Small intestine (tissue), 7 donors: ENCODE measurements at regions not wholly inside any gene's neighbourhood (a gene's known extent, or its start where the extent isn't known, plus 50 kb on each side); places are given as distances from the start of the nearest gene placed in this dataset.

Experiments used
- DNase-seq, 2 donors: peaks; one replicate each; pipeline versions ENCODE4 v3.0.0 to v3.0.0-alpha.2; 2013
- FAIRE-seq: peaks from 2 replicates; lab custom pipeline; 2012; peaks lifted over from hg19 to GRCh38; lab: Jason Lieb, UNC
- H3K27ac ChIP-seq, 3 donors: one replicate each; pipeline ENCODE4 v1.5.1; 2013; ENCODE audit warnings: low read length in 2 of 3, mild to moderate bottlenecking in 2 of 3, control low read depth in 1 of 3, inconsistent platforms in 1 of 3, low read depth in 1 of 3, moderate library complexity in 1 of 3
- H3K27me3 ChIP-seq, 3 donors: one replicate each; pipeline ENCODE4 v1.6.1; 2013; ENCODE audit warnings: low read length in 3 of 3, inconsistent platforms in 1 of 3; ENCODE audit not compliant: control insufficient read depth in 3 of 3, insufficient read depth in 3 of 3
- H3K36me3 ChIP-seq, 3 donors: one replicate each; pipeline ENCODE4 v1.6.1; 2013; ENCODE audit warnings: low read length in 3 of 3, inconsistent platforms in 1 of 3, low read depth in 1 of 3, mild to moderate bottlenecking in 1 of 3, moderate library complexity in 1 of 3; ENCODE audit not compliant: control insufficient read depth in 3 of 3, insufficient read depth in 2 of 3
- H3K4me1 ChIP-seq, 3 donors: one replicate each; pipeline ENCODE4 v1.6.1; 2013; ENCODE audit warnings: low read length in 2 of 3, inconsistent platforms in 1 of 3, low read depth in 1 of 3, mild to moderate bottlenecking in 1 of 3, moderate library complexity in 1 of 3; ENCODE audit not compliant: control insufficient read depth in 3 of 3, insufficient read depth in 2 of 3
- H3K4me3 ChIP-seq, 3 donors: one replicate each; pipeline ENCODE4 v1.5.1; 2013; ENCODE audit warnings: low read length in 3 of 3, control low read depth in 1 of 3, inconsistent platforms in 1 of 3, low read depth in 1 of 3, mild to moderate bottlenecking in 1 of 3, moderate library complexity in 1 of 3
- H3K9me3 ChIP-seq, 2 donors: one replicate each; pipeline ENCODE4 v1.6.1; 2013; ENCODE audit warnings: low read depth in 1 of 2, low read length in 1 of 2; ENCODE audit not compliant: control insufficient read depth in 2 of 2, insufficient read depth in 1 of 2
- WGBS, 3 donors: extraction: QIAGEN DNeasy Blood & Tissue Kit; methylation state at CpG; one replicate each; pipeline ENCODE4 v1.1.7; 2013; 5-methylcytosine and 5-hydroxymethylcytosine counted together
- donor health status: healthy with polysubstance abuse.
- donor health status: control.
- donor health status: control.
- donor health status: Bipolar disorder and iron deficiency.
- donor health status: healthy.

DNA sequence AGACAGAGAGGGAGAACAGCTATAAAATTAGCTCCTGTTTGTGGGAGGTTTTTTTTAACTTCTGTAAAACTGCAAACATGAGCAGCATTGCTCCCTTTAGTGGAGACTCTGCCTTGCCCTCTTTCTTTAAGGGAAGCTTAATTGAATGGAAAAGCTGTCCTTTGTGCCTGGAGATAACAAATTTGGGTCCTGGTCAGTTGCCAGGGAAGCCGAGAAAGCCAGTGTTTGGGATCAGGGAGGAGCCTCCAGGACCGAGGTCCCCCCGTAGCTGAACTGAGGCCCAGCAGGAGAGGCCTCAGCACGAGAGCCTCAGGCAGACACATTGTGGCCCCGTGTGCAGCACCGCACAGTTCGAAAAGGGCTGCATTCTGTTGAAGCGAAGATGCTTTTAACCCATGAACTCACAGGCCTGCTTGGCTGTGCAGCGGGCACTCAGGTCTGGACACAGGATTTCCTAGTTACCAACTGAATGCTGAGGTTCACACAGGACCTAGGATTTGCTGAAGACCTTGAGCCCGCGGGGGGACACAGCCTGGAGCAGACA lies 369.7 kb downstream of the DCDC2C start:
- H3K4me1 ChIP-seq, result no peaks in the 10 kb centered on the region
- H3K4me3 ChIP-seq, result no peak overlapping the region
- H3K9me3 ChIP-seq, result peaks cover 3% of the 10 kb centered on the region in 2 donors
- 75 to 83% (median 77%) methylated on average over 11 of the region's 11 CpGs for WGBS, 3 donors
- DNase-seq (no peak), FAIRE-seq (no peak)
- no peaks in the 10 kb centered on the region for H3K36me3 ChIP-seq
- no peak overlapping the region for H3K27ac ChIP-seq
- H3K27me3 ChIP-seq, result no peaks in the 10 kb centered on the region

DNA sequence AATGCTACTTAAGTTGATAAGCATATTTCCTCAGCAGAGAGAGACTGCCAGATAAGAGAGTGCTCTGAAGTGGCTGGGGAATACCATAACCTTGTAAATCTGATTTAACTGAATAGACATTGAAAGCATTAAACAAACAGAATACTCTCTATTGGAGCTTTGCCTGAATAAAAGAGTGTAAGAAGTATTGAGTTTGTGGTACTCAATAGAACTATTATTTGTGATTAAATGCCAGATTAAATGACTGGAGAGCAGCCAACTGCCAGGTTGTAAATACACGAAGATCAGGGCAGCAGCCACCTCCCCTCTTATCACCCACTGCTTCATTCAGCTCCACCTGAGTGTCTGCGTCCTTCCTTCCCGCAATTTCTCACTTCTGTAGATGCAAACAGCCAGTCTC lies 373.6 kb downstream of the DCDC2C start:
- 18 to 42% (median 25%) methylated on average over 3 of the region's 3 CpGs for WGBS, 3 donors
- DNase-seq (no peak), FAIRE-seq (no peak)

DNA sequence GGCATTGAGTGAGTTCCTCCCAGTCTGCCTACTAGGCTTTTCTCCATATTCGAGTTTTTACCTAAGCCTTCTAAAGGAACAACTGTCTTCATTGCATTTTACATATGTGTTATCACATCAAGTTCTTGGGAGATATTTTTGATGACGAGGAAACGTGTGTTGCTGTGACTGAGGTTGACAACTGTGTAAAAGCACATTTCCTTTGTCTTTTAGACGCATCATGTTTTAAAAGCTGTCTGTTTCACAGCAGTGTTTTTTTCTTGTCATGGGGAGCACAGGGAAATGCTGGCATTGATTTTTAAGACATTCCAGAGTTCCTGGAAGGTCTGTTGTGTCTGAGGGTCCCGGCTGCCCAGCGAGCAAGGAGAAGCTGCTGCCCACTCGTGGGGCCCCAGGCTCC lies 381.8 kb downstream of the DCDC2C start:
- H3K27me3 ChIP-seq, result no peaks in the 10 kb centered on the region
- DNase-seq (no peak), FAIRE-seq (no peak)
- no peaks in the 10 kb centered on the region for H3K36me3 ChIP-seq
- WGBS, 3 donors, result 56 to 67% (median 59%) methylated on average over 7 of the region's 7 CpGs
- H3K4me1 ChIP-seq, result no peaks in the 10 kb centered on the region
- H3K27ac ChIP-seq, result no peak overlapping the region
- H3K9me3 ChIP-seq, result peaks cover 1 to 12% of the 10 kb centered on the region in 2 donors
- H3K4me3 ChIP-seq, result no peak overlapping the region

More for the DNA sequence above, 373.6 kb downstream of the DCDC2C start:
- Histone ChIP-seq H3K27me3 (no peaks in the 10 kb centered on the region), H3K4me1 (no peaks in the 10 kb centered on the region), H3K9me3 (peaks cover 0 to 3% of the 10 kb centered on the region in 2 donors), H3K4me3 (no peak overlapping the region), H3K27ac (no peak overlapping the region), H3K36me3 (no peaks in the 10 kb centered on the region)

DNA sequence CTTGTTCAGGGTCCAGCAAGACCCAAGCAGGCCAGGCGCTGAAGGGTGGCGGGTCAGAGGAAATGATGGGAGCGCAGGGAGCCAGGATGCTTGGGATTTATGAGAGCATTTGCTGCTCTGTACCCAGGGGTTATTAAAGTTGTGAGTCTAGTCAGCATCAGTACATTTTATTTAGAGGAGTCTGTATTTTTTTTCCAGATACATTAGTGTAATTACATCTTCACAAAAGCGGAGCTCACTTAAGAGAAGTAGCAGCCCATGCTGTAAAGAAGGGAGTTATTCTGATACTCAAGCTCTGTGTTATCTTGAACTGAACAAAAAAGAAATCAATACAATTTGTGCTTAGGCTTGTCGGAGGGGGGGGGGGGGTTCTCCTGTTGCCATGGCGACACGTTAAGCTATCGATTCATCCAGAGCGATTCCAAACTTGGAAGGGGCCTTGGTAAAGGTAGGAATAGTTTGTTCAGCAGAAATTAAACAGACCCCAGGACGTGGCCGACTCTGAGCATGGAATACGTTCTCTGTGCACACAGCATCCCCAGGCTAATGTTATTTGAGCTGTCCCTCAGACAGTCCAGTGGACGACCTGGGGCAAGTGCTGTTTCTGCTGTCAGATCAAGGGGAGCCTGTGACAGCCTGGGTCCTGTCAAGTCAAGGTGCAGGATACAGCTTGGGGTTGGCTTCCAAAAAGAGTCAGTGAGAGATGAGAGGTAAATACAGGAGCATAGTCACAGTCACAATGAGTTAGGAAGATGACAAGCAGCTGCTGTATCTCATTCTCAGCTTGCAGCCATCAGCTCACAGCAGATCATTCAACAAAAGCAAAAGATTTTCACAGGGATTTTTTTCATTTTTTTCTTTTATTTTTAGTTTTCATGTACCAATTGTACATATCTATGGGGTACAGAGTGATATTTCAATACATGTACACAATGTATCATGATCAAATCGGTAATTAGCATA lies 387.6 kb downstream of the DCDC2C start:
- Histone ChIP-seq H3K9me3 (peaks cover 0 to 1% of the 10 kb centered on the region in 2 donors), H3K27ac (no peak overlapping the region), H3K36me3 (no peaks in the 10 kb centered on the region), H3K4me3 (no peak overlapping the region), H3K27me3 (no peaks in the 10 kb centered on the region), H3K4me1 (no peaks in the 10 kb centered on the region)
- 42 to 54% (median 53%) methylated on average over 14 of the region's 14 CpGs for WGBS, 3 donors
- DNase-seq (no peak), FAIRE-seq (no peak)

DNA sequence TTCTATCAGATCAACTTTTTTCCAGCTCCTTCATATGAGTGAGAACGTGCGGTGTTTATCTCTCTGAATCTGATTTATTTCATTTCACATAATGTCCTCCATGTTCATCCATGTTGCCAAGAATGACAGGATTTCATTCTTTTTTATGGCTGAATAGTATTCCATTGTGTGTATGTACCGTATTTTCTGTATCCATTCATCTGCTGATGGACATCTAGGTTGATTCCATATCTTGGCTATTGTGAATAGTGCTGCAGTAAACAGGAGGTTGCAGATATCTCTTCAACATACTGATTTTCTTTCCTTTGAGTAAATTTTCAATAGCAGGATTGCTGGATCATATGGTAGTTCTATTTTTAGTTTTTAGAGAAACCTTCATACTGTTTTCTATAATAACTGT lies 388.5 kb downstream of the DCDC2C start:
- Histone ChIP-seq H3K9me3 (peaks cover 0 to 2% of the 10 kb centered on the region in 2 donors), H3K27ac (no peak overlapping the region), H3K4me1 (no peaks in the 10 kb centered on the region), H3K27me3 (no peaks in the 10 kb centered on the region), H3K36me3 (no peaks in the 10 kb centered on the region), H3K4me3 (no peak overlapping the region)
- WGBS, 3 donors, result 74 to 86% (median 81%) methylated on average over 3 of the region's 3 CpGs
- DNase-seq, result no peak
- no peak for FAIRE-seq

DNA sequence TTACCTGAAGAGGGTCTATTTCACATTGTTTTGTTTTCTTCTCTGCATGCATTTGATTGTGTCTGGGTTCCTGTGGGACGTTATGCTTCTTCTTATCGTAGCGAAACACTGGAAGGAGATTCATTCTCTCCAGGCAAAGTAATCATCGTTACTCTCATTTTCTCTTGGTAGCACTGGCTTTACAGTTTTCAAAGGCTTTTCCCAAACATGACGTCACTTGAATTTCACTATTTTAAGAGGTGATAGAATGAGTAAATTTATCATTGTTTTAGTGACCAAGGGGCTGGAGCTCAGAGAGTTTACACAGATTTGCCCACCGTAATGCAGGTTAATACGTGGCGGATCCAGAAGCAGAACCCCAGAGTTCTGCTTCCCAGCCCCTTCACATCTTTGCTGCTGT lies 391.4 kb downstream of the DCDC2C start:
- FAIRE-seq (no peak), DNase-seq (no peak)
- H3K4me1 ChIP-seq, result no peaks in the 10 kb centered on the region
- H3K4me3 ChIP-seq, result no peak overlapping the region
- H3K36me3 ChIP-seq, result no peaks in the 10 kb centered on the region
- H3K27ac ChIP-seq, result no peak overlapping the region
- H3K9me3 ChIP-seq, result peaks cover 0 to 2% of the 10 kb centered on the region in 2 donors
- WGBS, 3 donors, result 92 to 94% (median 93%) methylated on average over 8 of the region's 8 CpGs
- no peaks in the 10 kb centered on the region for H3K27me3 ChIP-seq

DNA sequence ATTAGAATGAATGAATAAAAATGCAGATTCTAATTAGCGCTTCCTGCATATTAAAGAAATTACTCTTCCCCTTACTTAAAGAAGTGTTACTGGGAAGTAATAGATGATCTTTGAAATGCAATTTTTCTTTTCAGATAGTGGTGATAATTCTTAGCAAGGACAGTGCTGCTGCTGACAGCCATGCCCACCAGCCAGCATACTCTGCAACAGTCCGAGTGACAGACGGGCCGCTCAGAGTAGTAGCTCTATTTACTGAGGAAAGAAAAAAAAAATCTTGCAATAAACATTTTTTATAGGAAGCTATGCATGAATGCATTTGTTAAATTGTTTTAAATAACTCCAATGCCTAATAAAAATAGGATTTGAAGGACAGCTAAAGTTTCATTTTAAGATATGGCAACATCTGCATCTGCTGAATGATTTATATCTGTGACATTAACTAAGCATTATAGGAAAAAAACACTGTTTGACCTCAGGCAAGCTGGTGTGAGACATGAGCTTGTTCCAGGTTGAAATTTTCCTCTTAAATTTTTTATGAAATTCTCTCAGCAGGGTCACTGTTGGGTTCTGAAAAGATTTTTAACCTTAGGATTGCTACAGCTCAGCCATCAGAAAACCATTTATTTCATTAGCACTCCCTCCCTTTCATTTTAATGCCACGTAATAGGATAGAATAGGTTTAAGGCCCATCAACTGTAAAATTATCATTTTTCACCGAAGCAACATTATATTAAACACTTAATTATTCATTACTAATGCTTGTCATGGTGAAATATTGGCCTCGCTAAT lies 393.8 kb downstream of the DCDC2C start:
- DNase-seq, result no peak
- Histone ChIP-seq H3K9me3 (peaks cover 0 to 2% of the 10 kb centered on the region in 2 donors), H3K27me3 (no peaks in the 10 kb centered on the region), H3K27ac (no peak overlapping the region), H3K4me3 (no peak overlapping the region), H3K4me1 (no peaks in the 10 kb centered on the region), H3K36me3 (no peaks in the 10 kb centered on the region)
- 85 to 88% (median 86%) methylated on average over 7 of the region's 7 CpGs for WGBS, 3 donors
- no peak for FAIRE-seq

DNA sequence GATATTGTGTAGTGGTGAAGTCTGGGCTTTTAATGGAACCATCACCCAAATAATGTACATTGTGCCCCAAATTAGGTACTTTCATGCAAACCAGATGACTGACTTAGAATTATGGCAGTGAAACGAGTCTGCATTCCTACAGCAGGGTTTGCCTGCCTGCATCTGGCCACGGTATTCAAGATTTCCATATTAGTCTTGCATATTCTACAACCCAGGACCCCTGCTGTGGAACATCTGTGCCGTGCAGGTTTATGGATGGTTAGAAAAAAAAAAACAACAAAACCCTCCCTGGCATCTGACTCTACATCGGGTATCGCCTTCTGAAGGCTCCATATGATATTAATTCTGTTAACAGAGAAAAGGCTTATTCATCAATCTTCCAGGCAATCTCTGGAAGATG lies 394.8 kb downstream of the DCDC2C start:
- Histone ChIP-seq H3K9me3 (peaks cover 0 to 2% of the 10 kb centered on the region in 2 donors), H3K4me1 (no peaks in the 10 kb centered on the region), H3K4me3 (no peak overlapping the region), H3K27me3 (no peaks in the 10 kb centered on the region), H3K36me3 (no peaks in the 10 kb centered on the region), H3K27ac (no peak overlapping the region)
- FAIRE-seq (no peak), DNase-seq (no peak)
- 72 to 80% (median 74%) methylated on average over 5 of the region's 5 CpGs for WGBS, 3 donors
